DMS 273 (cell line): ENCODE measurements at regions not wholly inside any gene's neighbourhood (a gene's known extent, or its start where the extent isn't known, plus 50 kb on each side); places are given as distances from the start of the nearest gene placed in this dataset.

Source experiments
- DNase-seq: peaks from one replicate; lab custom pipeline; 2025; ENCODE audit not compliant: unreplicated experiment; lab: John Stamatoyannopoulos, UW

DNA sequence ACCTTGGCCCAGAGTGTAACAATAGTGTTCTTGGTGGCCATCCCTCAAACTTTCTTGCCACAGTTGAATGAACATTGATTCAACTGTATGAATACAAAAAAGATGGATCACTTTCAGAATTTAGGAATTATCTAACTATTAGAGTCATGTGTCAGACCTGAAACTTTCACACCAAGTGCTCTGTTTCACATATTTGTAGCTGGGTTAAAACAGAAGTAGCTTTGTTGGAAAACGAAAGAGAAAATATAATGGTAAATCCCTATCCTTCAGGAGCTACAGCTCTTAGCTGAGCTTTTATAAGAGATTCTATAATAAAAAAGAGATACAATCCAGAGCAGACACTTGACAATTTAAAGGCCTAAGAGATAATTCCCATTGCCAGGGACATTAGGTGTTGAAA lies 719.3 kb downstream of the JRKL start:
- no peak for DNase-seq

GRCh38 chr11:97110376-97110775 lies 720.6 kb downstream of the JRKL start:
- DNase-seq = no peak

DNA sequence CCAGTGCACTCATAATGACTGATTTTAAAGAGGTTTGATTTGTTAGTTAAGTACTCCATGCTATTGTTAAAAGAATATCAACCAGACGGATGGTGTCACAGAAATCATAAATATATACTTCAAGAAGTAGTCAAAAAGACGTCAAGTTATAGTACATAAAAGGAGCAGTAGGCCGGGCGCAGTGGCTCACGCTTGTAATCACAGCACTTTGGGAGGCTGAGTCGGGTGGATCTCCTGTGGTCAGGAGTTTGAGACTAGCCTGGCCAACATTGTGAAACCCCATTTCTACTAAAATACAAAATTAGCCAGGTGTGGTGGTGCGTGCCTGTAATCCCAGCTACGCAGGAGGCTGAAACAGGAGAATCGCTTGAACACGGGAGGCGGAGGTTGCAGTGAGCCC lies 721.7 kb downstream of the JRKL start:
- no peak for DNase-seq

GRCh38 chr11:97118614-97119200 lies 728.9 kb downstream of the JRKL start:
- no peak for DNase-seq

GRCh38 chr11:97123237-97123636 lies 733.4 kb downstream of the JRKL start:
- DNase-seq = no peak

- no peak for DNase-seq
Observed at GRCh38 chr11:97136067-97136466, 746.3 kb downstream of the JRKL start.

DNA sequence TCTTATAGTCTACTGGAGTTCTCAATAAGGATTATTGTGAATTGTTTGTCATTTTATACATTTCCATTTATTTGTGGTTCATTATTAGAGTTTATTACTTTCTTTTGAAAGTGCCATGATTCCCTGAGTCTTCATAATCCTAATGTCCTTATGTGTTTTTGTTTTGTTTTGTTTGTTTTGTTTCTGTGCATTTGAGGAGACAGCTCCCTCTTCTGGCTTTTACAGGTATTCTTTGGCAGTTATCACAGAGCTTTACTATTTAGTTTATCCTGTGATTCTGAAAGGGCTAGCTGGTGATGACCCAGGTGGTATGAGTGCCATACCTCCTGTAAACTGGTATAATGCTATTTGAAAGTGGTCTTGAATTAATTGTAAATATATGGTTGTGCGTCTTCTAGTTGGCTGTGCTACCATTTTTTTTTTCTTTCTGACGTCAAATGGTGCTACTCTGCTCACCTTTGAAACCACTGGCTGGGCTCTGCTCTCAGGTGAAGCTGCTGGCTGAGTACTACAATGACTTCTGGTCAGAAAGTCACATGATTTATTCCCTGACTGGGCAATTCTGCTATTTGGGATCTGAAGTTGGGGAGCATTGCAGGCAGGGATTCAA lies 751.2 kb downstream of the JRKL start:
- DNase-seq = peak; percentile 30

GRCh38 chr11:97143463-97143862 lies 753.6 kb downstream of the JRKL start:
- DNase-seq = no peak

DNA sequence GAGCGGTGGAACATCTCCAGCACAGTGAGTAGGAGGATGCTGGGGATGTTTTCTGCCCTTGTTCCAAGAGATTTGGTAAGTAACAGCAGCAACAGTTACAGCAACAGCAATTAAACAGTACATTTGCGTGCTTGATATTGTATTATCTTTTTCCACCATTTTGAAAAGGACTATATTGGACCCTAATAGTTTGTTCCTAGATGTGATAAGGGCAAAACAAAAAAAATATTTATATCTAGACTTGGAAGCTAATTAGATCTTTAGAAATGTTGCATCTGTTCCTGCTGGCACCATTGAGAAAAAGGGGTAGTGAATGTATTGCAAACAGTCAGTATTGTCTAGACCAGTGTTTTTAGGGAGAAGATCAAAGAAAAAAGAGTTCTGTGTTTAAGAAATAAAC lies 759.9 kb downstream of the JRKL start:
- no peak for DNase-seq

- no peak for DNase-seq
Observed at GRCh38 chr11:97157221-97157740, 767.5 kb downstream of the JRKL start.

GRCh38 chr11:97158243-97158642 lies 768.4 kb downstream of the JRKL start:
- no peak for DNase-seq

DNA sequence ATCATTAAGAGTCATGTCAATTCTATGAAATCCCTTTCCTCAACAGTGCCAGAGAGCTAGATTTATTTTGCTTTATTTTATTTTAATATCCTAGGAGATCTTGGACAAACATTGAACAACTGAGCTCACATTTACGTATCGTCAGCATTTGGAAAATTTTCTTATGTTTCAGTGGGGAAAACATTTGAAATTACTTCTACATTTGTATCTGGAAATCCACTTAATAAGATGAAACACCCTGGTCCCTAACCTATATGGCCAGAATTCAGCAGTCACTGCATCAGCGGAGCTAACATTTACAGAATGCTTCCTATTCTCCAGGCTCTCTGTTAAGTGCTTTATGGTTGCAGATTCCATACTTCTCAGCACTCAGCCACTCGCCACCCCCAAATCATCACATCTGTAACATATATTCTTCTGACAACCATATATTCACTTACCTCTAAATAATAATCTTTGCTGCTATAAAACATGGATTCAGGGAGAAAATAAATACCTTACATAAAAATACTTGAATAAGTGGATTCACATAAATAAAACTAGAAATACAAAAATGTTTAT lies 773.9 kb downstream of the JRKL start:
- DNase-seq = no peak

DNA sequence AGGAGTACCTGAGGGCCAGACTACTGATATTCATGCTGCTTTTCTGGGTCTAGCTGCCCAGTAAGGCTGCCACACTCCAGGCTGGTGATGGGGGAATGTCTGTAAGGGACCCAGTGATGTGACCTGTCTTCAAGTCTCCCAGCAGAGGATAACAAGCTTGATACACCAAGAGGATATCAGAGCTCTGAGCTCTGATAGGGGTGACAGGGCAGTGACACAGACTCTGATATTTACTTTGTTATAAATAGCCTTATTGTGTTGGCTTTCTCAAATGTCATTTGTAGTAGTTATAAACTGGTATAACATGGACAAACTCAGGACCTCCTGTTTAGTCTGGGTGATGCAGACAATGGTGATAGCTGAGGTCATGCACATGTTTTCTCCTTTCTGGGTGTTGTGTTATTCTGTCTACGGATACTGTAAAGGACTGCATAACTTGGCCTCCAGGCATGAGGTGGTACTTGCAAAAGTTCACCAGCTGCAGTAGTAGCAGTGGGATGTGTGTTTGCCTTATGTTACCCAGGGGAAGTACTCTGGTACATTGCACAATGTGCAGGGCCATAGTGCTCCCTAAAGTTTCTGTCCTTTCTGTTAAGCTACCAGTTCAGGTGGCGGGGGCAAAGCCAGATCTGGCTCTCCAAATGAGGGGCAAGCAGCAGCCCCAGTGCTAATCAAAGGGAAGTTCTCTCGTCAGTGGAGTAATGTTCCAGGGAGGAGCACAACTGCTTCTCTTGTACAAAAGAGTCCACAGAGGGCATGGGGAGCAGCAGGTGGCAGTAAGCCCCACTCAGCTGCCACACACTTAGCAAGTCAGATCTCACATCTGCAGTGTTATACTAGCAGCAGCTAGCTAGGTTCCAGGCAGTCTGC lies 812.2 kb downstream of the JRKL start:
- DNase-seq = peak; percentile 35

DNA sequence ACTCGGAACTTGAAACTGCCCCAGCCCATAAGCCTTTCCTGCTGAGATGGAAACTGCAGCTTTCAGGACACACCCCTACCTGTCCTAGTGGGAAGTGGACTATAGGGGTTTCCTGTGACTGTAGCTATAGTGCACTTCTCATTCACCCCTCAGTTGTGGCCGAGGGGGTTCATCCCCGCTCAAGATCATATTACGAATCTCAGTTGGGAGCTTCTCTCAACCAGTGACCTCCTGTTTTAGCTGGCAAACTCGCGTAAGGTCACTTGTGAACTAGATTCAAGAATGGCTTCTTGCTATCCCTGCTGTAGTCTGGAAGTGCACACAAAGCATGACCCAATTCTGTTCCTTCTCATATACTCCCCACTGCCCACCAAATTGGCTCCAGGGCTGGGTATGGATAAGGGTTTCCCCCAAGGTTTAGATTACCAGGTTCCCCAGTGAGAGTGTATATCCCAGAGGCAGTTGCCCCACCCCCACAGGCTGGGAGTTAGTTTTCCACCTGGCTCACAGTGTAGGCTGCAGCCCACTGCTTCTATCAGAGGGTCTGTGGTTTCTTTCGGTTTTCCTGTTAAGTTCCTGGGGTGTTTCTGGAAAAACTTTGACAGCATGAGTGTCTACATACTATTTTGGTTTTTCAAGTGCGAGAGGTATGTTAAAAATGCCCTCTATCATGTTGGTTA lies 812.9 kb downstream of the JRKL start:
- DNase-seq = no peak

DNA sequence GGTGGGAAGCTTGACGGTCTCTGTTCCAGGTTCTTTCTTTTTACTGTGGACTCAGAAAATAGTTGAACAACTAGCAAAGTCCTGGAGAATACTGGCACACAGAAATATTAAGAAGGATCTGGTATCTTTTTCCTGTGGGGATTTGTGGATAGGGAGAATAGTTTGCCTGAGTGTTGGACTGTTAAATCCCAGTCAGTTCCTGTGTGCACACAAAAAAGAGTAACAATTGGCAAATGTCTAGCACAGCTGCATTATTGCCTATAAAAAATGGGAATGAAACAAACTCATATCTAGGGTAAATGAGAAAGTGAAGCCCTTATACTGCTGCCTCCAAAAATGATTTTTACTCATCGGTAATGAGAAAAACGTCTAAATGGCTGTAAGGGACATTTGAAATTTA lies 828.2 kb downstream of the JRKL start:
- no peak for DNase-seq

DNA sequence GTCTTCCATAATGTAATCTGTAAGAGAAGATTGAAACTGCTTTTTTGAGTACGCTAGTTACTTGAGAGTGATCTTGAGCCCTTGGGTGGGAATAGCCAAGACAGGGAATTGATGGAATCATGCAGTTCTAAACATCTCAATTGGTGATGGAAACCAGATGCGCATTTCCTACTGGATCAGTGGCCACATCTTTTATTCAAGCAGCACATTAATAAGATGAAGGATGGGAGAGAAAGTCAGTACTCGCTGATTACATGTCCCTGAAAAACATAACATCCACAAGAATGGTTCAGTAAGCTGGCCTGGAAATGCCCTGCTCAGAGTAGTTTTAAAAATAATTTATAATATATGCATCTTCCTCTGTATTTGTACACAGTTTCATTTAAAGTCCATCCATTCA lies 833.8 kb downstream of the JRKL start:
- DNase-seq = no peak

GRCh38 chr11:97224396-97224795 lies 834.6 kb downstream of the JRKL start:
- no peak for DNase-seq

DNA sequence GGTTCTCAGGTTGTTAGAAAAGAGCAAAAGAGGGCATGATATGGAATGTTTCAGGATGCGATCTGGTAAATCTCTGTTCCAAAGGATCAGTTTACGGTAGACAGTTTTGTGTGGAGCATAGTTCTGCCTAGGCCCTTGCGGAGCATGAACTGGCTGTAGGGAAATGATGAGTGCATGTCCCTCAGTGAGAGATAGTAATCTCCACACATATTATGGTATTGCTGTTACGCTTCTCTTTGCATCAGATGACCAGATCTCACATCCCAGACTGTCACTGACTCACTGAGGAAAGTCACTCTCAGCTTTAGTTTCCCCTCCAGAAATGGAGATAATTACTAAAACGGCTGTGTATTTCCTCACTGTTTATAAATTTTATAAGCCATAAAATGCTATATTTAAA lies 836.0 kb downstream of the JRKL start:
- DNase-seq = no peak

DNA sequence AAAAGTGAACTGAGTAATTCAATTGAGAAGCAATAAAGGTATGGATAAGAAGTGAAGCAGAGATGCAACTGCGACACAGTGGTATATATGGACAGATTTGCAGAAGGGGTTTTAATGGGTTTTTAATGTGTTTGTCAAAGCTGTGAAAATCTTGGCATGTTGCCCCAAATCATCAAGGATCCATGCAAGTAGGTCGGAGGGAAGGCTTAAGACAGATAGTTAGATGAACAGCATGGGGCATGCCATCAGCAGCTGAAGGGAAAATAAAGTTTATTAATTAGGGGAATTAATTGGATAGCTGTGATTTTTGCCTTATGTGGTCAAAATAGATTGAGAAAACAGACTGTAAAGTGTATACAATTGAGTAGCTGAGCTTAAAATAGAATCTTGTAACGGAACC lies 840.1 kb downstream of the JRKL start:
- peak; percentile 0 for DNase-seq

- DNase-seq = no peak
Observed at GRCh38 chr11:97231231-97231630, 841.4 kb downstream of the JRKL start.

DNA sequence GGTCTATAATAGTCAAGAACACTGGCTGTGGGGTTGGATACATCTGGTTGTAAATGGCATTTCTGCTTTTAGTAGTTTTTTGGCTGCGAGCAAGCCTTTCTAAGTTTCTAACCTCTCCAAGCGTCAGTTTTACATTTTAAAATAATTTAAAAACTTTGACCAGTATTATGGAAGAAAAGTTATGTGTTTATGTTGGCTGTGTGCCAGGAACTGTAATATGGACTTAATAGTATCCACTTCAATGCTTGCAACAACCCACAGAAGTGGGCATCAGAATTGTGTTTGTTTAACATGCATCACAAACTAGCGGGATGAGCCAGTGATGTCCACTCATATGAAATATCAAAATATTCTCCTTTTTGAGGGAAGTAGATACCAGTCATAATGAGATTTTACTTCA lies 844.2 kb downstream of the JRKL start:
- no peak for DNase-seq
